HG03575 (cell line): ENCODE measurements at regions not wholly inside any gene's neighbourhood (a gene's known extent, or its start where the extent isn't known, plus 50 kb on each side); places are given as distances from the start of the nearest gene placed in this dataset.

Experiments
- ATAC-seq: cut with Tn5 transposase; IDR thresholded peaks from one replicate; pipeline ENCODE4 v1.9.1; 2021; ENCODE audit not compliant: unreplicated experiment, insufficient number of reproducible peaks, low FRiP score; ENCODE audit errors: extremely low read depth

- ATAC-seq: no peak
Observed at GRCh38 chr22:47293368-47294221, 531.1 kb downstream of the TBC1D22A start.

GRCh38 chr22:47292546-47293320 lies 530.3 kb downstream of the TBC1D22A start:
- ATAC-seq: no peak

- ATAC-seq: no peak
Observed at GRCh38 chr22:47291565-47292495, 529.4 kb downstream of the TBC1D22A start.

- ATAC-seq: no peak
Observed at GRCh38 chr22:47290706-47291430, 528.4 kb downstream of the TBC1D22A start.

GRCh38 chr22:47289336-47289985 lies 527.0 kb downstream of the TBC1D22A start:
- no peak for ATAC-seq

DNA sequence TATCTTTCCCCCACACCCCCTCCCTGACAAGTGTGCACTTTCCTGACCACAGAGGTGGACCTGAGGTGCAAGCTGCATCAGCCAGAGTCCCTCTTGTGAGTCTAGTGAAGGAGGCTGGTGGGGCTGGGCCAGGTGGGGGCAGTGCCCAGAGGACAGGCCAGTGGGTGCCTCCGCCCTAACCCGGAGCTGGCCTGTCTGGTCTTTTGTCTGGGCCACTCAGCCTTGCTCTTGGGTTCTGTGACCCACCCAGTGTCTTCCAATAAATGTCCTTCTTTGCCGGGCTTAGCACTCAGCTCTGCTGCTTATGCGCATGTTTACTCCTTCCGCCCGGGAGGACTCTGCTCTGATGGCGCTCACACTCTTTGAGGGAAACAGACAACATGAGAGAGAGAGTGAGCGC lies 526.2 kb downstream of the TBC1D22A start:
- no peak for ATAC-seq

GRCh38 chr22:47287516-47287915 lies 525.1 kb downstream of the TBC1D22A start:
- no peak for ATAC-seq

- ATAC-seq: no peak
Observed at GRCh38 chr22:47286590-47286989, 524.1 kb downstream of the TBC1D22A start.

DNA sequence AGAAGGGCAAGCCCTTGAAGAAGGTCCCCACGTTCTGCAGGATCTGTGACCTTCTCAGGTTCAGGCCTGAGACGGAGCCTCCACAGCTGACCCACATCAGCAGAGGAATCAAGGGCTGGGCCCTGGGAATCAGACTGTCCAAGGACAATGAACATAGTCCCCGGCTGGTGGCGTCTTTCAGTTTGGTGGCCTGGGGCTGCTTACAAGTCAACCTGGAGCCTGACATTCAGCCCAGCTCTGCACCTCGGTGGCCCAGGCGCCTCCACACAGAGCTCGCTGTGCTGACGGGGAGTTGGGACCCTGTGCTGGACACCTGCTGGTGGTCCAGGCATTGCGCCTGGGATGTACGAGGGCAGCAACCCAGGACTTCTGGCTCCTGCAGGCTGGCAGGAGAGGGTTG lies 523.5 kb downstream of the TBC1D22A start:
- no peak for ATAC-seq

- ATAC-seq: no peak
Observed at GRCh38 chr22:47284822-47285221, 522.4 kb downstream of the TBC1D22A start.

DNA sequence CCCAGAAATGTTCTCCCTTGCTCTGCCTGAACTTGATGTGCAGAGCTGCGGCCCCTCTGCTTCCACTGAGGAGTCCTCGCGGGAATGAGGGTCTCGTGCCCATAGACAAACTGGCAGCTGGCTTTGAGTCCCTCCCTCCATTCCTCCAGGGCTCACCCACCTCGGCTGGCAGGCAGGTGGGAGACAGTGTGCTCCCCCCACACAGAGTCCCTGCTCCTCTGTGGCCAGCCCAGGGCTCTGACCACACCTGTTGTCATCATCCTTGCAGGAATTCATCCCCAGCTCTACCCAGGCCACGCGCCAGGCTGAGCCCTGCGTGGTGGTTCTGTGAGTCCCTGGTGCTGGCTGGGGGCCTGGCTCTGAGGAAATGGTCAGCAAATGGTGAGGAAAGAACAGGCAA lies 521.9 kb downstream of the TBC1D22A start:
- ATAC-seq: no peak

- no peak for ATAC-seq
Observed at GRCh38 chr22:47283616-47284270, 521.3 kb downstream of the TBC1D22A start.

DNA sequence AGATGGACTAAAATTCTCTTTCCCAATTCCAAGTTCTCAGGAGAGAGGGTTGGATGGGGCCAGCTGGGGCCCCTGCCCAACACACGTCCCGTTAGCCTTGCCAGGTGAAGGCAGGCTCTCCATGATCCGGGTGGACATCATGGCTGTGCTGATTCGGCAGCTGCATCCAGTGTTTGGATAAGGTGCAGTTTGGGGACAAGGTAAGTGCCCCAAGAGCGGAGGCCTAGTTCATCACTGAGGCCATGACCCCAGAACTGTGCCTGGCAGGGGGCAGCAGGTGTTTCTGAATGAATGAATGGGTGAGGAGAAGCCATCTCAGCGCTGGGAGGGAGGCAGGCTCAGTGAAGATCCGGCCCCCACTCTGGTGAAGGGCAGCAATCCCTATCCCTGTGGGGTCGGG lies 520.4 kb downstream of the TBC1D22A start:
- ATAC-seq: no peak

- no peak for ATAC-seq
Observed at GRCh38 chr22:47282366-47282765, 519.9 kb downstream of the TBC1D22A start.

DNA sequence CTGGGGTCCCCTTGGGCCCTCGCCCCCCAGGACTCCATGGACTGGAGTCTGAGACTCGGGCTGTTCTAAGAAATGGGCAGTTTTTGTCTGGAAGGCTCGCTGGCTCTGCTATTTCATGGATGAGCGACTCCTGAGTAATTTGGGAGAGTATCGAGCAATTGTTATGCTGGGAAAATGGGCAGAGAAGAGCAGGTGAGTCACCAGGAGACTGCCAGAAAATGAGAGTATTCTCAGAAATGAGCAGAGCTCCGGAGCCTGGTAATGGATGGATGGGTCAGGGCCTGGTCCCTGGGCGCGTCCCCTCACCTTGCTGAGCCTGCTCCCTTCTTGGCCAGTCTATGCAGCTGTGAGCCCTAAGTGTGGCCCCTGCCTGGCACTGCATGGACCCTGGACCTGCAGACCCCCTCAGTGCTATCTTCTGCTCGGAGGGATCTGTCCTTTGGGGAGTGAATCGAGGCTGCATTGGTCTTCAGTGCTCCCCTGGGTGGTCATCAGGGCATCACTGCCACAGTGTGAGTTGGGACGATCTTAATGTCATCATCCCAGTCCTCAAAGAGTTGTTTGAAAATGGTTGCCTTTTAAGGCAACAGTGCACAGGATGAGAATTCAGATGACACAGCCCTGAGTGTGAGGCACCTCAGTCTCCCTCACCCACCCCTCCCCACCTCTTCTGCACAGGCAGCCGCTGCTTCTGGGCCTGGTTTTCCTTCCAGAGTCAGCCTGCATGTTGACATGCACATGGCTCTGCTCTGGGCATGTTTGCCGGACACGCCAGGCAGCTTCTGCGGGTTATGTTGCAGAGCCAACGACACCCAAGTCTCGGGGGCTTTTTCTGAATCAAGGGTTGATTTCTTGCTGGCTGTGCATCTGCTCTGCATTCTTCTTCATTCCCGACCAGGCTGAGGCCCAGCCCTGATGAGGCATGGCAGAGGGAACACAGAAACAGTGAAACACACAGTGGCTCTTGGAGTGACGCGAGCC lies 519.0 kb downstream of the TBC1D22A start:
- no peak for ATAC-seq

DNA sequence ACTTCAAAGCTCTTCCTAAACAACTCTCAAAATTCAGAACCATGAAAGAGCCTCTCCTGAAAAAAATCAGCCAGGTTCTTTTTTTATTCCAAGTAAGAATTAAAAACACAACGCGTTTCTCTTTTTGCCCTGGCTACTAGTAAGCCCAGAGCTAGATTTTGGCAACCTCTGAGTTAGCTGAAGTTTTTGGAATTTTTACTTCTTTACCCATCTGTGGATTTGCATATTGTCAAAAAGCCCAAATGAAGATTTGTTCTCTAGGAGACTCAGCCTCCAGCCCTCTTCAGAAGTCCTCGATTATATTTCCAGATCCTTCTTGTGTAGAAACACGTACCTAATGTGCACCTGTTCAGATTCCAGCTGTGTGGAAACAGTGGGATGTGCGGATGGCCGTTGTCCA lies 517.9 kb downstream of the TBC1D22A start:
- no peak for ATAC-seq

GRCh38 chr22:47279746-47280145 lies 517.3 kb downstream of the TBC1D22A start:
- no peak for ATAC-seq
